ENCODE measurements at regions not wholly inside any gene's neighbourhood (a gene's known extent, or its start where the extent isn't known, plus 50 kb on each side); places are given as distances from the start of the nearest gene placed in this dataset.

DNA sequence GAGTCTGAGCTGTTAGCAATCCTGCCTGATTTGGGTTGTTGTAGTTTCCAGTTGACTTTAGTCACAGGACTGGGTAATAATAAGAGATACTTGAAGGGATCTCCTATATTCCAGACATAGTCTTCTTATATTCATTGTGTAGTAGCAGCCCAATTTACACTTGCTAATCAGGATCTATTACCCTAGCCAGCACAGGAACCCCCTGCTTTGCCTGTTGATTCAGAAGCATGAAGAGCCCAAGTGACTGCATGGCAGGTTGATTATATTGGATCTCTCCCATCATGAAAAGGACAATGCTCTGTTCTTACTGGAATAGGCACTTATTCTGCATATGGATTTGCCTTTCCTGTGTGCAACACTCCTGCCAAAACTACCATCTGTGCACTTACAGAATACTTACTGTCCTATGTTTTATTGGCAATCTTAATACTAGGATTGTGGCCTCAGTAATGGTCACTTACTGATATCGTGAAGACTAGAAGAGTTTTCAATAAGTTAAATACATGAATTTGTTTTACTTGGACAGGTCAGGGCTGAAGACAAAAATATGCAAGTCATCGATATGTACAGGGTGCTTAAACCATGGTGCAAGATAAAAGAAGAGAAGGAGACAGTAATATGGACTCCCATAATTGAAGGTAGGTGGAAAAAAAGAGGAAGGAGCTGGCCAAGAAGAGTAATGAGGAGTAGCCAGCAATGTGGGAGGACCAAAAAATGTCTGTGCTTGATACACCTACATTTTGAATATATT is 304.1 kb downstream of the MCTP2 start:
- no peak for DNase-seq

DNA sequence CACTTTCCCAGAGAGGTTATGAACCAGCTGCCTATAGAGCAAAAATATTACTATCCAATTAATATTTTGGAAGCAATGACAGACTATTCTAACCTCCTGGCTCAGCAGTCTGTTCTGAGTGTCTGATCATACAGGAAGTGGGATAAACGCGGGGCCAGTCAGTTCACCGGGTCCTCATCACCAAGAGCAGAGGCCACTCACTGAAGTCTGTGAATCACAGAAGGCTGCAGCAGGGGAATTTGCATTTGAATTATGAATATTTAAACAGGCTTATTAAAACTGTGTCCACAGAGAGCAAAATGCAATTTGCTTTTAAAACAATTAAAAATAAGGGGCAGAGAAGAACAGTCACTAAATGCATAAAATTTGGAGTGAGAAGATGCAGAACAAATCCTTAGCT is 305.2 kb downstream of the MCTP2 start:
- DNase-seq = no peak

DNA sequence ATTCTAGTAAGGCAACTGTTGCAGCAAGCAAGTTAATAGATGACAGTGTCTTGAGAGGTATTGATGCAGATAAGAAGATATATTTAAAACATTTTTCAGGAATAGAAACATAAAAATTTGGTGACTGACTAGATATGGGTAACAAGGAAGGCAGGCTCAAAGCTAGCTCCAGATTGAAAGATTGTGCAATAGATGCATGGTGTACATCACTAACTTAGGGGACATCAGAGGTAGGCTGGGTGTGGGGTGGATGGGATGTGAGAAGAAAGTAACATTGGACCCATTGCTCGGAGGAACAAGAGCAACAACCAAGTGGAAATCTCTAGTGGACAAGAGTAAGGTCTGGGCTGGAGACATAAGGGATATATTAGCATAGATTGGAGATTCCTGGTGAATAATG is 306.9 kb downstream of the MCTP2 start:
- DNase-seq = no peak

DNA sequence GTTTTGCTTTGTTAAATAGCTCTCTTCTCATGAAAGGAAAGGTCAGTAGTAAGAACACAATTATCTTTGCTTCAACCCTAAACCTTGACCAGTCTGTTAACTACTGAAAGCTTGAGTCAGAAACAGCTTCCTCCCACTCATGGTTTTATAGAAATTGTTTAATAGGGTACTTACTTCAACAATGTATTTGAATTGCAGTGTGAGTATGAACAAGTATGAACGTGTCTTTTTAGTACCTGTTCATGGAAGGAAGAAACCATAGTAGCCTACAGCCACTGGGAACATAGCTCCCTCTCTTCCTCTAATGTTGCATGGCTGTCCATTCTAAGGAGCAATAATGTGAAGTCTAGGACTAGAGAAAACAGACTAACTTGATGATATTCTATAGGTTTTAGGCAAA is 311.0 kb downstream of the MCTP2 start:
- DNase-seq = no peak

DNA sequence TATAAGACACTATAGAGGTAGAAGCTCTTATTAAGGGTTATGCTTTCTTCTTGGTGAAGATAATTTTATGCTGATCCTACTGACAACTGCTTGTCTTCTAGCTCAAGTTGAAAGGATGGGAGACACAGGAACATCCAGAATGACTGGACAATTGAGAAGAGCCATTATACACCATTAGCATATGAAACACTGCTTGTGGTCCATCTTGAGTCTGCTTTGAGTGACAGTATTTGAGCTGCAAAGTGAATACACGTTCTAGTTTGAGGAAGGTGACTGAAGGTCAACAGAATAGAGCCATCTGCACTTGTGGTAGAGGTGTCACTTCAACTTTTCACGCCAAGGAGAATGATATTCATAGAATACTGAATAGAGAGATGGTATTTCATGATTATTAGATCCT is 315.4 kb downstream of the MCTP2 start:
- DNase-seq = no peak

DNA sequence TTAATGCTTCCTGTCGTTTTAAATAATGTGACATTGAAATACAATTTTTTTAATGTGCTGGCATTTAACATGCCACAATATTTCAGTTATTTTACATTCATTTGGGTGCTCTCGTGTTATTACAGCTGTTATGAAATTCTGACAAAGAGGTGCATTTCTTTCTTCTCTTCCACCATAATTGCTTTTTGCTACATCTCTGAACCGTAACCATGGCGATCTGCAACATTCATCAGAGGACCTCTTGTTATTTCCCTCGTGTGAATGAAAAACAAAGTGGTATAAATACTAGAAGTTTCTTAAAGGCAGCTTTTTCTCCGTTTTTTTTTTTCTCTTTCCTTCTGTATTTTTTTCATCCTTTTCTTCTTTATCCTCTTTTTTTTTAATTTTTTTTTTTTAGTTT is 316.4 kb downstream of the MCTP2 start:
- DNase-seq = no peak

DNA sequence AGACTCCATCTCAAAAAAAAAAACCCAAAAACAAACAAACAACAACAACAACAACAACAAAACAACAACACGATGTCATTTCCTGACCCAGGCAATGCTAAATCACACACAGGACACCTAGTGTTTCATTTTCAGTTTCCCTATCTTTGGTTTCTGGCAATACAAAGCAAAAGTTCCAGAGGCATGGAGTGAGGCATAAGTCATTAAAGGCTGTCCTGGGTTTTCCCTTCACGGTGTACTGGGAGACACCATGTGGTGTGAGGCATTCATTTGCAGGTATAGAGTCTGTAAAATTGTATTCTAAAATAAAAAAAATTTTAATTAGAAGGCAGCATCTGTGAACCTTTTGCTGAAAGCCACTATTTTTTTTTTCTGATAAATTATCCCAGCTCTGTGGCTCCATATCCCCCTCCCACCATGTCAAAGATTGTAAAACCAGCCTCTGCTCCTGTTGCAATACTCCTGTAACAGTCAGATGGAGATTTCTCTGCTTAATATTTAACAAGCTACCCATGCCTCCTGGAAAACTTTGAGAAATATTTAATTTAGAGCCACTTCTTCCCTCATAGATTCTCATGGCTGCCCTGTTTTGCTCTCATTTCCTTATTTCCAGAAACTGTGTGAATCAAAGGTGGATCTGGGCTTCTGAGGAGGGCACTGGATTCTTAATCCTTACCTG is 324.6 kb downstream of the MCTP2 start:
- no peak for DNase-seq

DNA sequence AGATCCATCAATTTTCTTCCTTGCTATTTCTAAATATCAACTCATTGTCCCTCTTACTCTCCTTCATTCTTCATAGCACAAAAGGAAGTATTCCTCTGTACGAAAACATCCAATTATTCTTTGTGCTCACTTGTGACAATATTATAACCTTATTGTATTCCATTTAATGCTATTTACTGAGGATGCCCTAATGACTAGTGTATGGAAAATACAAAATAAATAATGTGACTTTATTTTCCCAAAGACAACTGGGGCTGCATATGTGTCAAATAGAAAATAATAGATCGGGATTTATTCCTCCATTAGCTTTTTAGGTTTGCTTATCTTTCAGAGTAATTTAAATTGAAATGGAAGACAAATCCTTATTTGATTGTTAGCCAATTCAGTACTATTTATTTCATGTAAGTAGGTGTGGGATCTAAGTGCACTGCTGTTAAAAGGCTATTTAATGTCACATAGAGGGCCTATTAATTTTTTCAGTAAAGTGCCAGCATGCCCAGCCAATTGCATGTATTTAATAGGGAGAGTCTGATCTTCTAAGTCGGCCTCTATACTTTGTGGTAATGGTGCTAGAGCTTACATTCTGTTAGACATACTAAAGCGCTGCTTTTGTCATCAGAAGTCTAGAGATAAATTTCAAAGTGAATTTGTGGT is 329.8 kb downstream of the MCTP2 start:
- no peak for DNase-seq

DNA sequence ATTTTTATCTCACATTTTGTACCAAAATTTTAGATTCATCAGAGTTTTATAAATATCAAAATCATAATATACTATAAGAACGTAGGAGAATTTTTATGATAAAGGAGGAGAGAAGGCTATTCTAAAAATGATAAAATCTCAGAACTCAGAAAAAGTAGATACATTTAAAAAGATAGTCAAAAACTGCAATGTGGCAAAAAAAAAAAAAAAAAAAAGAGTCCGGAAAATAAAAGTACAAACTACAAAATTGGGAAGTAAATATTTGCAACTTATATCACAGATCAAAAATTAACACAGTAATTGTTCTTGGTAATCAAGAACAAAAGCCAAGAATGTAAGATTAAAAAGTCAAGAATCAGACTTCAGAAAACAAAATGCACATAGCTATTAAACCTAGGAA is 332.1 kb downstream of the MCTP2 start:
- DNase-seq = no peak

DNA sequence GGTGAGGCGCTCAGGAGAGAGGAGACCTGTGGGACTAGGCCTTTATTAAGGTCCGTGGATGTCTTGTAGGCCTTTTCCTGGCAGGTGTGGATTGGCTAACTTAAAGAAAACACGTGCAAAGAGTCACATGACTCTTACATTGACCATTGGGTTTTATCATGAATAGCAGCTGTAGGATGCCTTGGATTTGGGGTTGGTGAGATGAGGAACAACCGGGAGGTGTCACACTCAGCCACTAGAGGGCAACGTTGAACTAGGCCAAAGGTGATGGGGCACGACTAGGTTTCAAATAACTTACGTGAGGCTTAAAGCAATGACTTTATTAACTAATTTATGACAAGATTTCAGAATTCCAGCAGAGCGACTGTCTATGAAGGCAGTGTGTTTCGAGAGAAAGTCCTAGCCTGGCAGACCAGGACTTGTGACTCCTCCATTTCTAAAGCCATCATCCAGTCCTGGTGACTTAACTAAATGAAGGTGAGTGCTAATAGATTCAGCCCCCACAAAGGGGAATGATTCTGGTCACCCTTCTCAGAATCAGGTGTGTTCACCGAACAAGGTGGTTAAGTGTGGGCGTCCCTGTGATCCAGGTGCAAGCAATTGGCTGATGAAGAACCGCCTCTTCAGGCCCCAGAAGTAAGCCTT is 345.6 kb downstream of the MCTP2 start:
- DNase-seq = peak; percentile 41

DNA sequence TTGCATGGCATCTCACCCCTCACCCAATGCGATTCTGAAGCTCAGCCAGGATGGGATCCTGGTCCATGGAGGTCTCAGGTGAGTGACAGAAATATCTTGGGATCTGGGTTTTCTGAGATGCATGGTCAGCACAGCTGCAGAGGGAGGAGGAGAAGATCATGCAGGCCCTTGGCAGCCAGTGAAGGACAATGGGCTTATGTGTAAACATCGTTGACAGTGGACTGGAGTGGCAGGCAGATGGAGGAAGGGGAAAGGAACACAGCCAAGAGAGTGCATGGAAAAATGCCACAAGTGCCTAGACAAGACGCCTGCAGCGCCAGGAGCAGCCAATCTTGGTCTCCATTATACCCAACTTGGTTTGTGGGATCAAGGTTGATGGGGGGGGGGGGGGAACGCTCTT is 347.9 kb downstream of the MCTP2 start:
- no peak for DNase-seq

DNA sequence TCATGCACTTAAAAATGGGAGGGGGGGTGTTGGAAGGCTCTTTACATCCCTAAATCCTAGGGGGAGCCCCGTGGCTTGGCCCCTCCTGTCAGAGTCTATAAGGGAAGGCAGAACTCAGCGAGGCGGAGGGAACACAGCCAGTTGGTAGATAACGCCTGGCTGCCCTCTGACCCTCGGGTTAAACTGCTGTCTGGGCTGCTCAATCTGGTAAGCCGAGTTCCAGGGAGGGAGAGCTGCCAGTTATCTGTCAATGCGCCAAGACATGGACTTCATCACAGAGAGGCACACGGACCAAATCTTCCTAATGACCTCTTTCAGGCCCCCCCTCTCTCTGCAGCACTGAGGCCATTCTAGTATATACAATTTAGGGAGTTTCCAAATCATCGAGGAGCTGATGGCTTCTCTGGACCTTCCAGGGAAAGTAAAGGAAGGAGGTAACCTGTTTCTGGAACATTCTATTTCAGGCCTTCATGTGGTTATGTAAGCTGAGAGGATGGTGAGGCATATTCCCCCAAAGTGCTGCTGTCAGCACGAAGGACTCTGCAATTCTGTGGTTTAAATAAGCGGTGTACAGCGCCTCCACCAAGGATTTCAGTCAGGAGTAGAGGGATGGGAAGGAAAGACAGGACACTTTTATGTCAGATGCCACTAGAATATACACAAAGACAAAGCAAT is 349.0 kb downstream of the MCTP2 start:
- DNase-seq = no peak

DNA sequence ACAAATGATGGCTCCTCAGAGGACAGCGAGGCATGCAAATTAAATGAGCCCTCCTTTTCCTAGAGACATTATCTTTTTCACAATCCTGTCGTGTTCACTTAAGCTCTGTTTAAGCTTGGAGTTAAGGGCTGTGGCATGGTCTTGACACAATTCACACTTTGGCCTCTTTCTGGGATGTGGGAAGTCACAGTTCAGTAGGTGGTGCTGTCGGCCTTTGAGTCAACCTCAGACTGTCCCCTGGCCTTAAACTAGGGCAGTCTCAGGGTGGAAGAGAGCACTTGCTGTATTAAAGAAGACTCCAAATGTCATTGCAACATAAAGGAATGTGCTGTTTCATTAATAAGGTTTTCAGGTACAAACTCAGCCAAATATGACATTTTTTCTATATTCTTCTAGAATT is 351.0 kb downstream of the MCTP2 start:
- peak; percentile 24 for DNase-seq

DNA sequence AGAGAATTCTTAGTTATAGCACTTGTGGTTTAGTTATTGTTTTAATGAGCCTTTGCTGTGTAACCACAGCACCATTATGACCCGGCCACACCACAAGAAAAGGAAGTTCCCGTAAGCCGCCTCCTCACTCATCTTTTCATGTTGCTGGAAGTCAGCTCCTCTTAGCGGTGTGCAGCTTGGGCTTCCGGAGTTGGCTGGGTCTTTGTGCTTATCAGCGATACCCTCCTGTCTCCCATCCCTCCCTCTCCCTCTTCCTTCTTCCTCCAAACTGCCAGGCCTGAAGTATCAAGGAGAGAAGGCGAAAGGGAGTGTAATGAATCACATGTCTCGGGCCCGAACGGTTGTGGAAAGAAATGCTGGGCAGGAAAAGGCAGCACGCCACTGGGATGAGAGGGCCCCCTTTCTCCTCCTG is 353.5 kb downstream of the MCTP2 start:
- DNase-seq = peak; percentile 11

DNA sequence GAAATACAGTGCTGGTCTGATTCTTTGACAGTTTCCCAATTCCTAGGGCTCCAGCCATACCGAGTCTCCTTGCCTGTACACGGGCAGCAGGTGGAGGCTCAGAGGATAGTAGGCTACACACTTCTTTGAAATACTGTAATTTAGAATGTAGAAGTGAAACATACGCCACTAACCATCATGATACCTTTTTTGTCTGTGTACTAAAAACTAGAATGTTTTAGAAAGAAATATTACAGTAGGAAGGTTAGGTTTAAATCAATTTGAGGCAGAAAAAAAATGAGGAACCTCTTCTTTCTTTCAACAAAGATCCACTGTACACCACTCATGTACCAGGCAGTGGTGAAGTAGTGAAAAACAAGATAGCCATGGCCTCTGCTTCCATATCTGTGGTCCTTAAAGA is 354.7 kb downstream of the MCTP2 start:
- DNase-seq = no peak

DNA sequence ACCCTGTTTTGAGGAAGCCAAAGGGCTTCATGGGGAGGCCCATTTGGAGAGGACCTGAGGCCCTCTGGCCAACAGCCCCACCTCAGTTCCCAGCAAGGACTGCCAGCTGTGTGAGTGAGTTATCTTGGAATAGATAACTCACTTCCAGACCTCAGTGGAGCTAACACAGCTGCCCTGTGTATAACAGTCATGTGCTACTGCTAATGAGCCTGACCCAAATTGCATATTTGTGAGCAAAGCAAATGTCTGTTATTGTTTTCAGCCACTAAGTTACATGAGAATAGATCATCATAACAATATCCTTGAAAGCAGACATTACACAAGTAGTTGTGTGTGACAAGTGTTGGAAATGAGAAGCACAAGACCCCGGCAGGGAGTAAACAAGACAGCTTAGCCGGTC is 355.8 kb downstream of the MCTP2 start:
- no peak for DNase-seq

DNA sequence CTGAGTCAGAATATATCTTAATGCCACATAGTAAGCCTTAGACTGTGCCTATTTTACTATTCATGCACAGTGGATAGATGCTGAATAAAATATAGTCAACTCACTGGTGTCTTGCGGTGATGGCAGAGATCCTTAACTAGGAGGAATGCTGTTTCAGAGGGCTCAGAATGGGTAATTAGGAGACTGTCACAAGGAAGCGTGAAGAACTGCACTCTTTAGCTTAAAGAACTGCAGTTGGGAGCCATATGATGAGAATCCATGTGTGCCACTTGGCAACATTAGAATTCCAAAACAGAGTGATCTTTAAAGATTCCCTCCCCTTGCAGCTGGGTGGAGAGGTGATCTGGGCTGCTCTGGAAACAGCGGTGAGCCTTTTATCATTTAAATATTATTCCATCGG is 357.6 kb downstream of the MCTP2 start:
- DNase-seq = no peak

DNA sequence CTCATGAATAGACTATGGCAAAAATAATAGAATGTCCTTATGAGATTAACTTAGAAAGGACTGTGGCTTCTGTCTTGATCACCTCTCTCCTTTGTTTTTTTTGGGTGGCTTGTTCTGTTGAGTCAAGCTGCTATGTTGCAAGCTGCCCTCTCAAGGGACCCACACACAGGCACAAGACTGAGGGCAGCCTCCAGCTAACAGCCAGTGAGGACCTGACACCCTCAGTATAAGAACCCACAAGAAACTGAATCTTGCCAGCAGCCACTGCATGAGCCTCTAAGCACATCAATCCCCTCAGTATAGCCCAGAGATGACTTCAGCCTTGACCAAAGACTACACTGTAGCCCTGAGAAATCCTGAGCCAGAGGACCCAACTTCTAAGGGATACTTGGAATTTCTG is 361.1 kb downstream of the MCTP2 start:
- DNase-seq = no peak

DNA sequence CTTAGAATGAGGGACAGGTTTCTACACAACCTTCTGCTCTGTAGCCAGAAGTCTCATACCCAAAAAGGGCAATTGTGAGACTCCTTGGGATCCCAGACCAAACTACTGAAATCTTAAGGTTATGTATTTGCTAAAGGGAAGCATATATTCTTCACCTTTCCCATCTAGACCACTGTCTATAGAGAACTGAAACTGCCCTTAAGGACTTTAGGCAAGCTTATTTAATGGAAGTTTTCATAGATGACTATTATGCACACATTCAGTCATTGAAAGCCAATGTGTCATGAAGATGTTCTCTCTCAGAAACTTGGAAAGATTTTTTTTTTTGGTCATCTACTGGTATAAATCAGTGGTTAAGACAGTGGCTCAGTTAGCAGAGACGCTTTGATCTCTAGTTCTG is 365.3 kb downstream of the MCTP2 start:
- peak; percentile 5 for DNase-seq

DNA sequence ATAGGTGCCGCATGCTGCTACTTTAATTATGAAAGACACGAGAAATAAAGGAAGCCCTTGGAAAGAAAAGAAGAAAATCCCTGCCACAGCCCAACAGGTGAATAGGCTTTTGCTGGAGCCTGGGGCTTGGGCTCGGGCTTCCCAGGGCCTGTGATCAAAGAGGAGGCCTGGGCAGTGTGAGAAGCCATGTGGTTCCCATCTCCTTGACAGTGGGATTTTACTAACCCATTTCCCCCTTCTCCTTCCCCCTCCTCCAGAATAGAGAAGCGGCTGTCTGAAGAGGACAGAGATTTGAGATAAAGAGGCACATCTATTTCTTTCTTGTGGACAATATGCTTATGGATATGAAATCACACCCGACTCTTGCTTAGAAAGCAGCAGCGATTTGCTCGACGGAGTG is 369.1 kb downstream of the MCTP2 start:
- no peak for DNase-seq

DNA sequence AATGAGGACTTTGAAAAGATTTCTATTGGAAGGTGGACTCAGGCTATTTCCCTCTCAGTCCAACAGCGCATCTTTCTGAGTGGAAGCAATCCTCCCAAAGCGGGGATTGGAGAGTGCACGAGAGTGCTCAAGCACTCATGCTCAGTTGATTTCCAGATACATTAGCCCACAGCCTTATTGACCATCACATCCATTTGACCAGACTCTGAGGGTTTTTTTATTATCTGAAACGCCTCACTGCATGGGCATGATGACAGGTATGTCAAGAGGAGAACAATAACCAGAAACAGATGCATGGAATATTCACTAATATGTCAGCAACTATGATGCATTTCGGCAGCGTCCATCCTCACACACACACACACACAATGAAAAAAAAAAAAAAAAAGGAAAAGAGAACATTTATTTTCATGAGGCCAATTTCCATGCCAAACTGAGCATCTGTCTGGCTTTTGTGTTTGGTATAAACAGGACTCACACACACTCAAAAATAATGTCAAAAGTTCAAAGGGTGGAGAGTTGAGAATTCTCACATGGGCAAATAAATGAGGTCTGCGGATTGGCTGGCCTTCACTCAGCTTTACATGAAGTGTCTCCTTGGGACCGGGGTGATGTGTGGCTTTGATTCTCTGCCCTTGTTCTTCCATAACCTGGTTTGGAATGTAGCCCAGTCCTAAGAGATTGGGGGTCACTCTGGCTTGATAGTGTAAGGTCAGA is 371.6 kb downstream of the MCTP2 start:
- DNase-seq = no peak

DNA sequence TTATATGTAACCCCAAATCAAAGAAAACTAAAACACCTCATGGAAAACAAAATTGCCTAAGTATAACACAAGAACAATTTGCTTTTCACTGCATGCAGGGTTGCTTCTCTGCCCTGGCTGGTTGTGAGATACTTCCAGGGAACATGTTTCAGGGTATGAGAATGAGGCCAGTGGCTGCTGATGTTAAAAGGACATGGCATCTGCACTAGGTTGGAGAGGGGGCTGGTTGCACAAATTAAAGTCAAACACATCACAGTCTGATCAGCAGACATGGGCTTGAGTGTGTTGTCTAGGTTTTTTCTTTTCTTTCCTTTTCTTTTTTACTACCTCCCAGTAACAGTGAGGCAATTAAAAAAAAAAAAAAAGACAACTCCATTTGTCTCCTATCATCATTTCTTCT is 374.9 kb downstream of the MCTP2 start:
- DNase-seq = no peak

Measured in suppressor macrophage treated with lipopolysaccharide for 4 hours (primary cell).